Stimulated activated CD8-positive, alpha-beta memory T cell treated with anti-CD3 and anti-CD28 coated beads, Interleukin-12 subunit alpha, Interleukin-12 subunit beta, amount 100 ng/mL, for 4 hours (primary cell): ENCODE measurements at regions not wholly inside any gene's neighbourhood (a gene's known extent, or its start where the extent isn't known, plus 50 kb on each side); places are given as distances from the start of the nearest gene placed in this dataset.

Source experiments
- DNase-seq: peaks from one replicate; pipeline ENCODE4 v3.0.0-alpha.2; 2020; ENCODE audit warnings: low read depth

GRCh38 chr15:26182441-26182840, 319.3 kb upstream of the ATP10A start:
- no peak for DNase-seq

- no peak for DNase-seq
Observed at GRCh38 chr15:26179906-26180305, 316.8 kb upstream of the ATP10A start.

DNA sequence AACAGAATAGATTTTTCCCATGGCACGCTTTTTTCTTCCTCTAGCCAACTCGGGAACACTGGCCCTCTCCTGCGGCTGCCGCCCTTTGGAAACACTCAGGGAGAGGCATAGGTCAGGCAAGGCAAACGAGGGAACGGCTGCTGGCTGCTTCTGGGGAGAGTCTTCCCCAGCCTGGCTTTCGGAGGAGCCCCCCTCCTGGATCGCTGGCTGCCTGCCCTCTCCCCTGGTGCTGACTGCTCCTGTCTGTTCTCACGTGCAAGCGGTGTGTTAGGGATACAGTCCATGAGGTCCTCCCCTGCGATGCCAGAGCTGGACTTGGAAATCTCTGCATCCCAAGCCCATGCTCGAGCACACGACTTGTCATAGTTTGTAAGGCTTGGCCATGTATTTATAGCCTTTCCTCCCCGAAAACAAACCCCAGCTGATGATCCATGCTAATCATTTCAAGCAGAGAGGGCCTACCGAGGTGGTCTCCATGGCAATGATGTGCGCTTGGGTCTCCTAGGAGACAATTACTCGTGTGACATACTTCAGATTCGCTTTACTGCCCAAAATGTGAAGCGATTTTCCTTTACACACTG, 315.6 kb upstream of the ATP10A start:
- no peak for DNase-seq

DNA sequence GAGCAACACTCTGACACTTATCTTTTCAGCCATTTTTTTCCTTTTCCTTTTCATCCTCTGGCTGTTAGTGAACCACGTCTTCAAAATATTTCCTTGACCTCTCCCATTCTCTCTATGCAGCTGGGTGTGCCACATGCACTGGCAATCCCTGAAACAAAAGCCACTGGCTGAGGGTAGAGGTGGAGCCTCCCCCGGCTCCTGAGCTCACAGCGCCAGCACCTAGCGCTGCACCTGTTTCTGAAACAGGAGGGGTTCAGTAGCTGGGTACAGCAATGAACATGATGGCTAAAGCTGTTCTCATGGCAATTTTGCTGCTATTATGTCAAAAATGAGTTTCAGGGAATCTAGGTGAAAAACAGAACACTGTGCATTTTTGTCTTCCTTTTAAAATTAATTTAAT, 314.7 kb upstream of the ATP10A start:
- DNase-seq: no peak

- DNase-seq: no peak
Observed at GRCh38 chr15:26176831-26177230, 313.7 kb upstream of the ATP10A start.

- DNase-seq: no peak
Observed at GRCh38 chr15:26171266-26171665, 308.1 kb upstream of the ATP10A start.

GRCh38 chr15:26166429-26166828, 303.3 kb upstream of the ATP10A start:
- DNase-seq: no peak

GRCh38 chr15:26165546-26165945, 302.4 kb upstream of the ATP10A start:
- no peak for DNase-seq

- no peak for DNase-seq
Observed at GRCh38 chr15:26160343-26160742, 297.2 kb upstream of the ATP10A start.

DNA sequence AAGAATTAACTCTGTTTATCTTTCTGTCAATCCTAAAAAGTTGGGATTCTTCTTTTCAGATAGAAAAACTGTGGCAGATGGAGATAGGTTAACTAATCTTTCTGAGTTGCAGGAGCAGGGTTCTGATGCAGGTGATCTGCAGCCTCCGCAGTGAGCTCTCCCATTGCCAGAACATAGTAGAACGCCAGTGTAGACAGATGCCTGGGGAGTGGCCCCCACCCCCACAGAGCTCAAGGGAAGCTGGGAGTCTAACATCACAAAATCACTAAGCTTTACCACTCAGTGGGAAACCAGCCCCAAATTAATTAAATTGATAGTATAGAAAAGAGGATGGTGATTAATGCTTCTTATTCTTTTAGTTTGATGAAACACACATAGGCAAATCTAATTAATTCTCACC, 295.0 kb upstream of the ATP10A start:
- no peak for DNase-seq

GRCh38 chr15:26157081-26157480, 294.0 kb upstream of the ATP10A start:
- no peak for DNase-seq

DNA sequence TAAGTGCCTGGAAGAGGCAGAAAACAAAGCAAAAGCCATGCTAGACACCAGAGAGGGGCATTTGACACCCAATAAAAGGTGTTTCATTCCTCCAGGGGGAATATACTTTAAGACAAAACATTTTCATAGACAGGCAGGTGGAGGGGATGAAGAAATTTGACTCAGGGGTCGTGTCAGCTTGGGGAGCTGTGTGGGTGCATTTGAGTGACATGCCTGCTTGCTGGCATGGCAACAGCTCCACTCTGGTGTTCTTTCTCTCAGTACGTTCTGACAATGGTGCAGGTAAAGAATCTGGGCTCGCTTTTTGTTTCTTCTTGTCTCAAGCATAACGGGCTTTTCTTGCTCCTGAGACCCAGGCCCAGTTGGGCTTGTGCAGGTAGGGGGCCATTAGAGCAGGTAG, 292.9 kb upstream of the ATP10A start:
- DNase-seq: no peak

DNA sequence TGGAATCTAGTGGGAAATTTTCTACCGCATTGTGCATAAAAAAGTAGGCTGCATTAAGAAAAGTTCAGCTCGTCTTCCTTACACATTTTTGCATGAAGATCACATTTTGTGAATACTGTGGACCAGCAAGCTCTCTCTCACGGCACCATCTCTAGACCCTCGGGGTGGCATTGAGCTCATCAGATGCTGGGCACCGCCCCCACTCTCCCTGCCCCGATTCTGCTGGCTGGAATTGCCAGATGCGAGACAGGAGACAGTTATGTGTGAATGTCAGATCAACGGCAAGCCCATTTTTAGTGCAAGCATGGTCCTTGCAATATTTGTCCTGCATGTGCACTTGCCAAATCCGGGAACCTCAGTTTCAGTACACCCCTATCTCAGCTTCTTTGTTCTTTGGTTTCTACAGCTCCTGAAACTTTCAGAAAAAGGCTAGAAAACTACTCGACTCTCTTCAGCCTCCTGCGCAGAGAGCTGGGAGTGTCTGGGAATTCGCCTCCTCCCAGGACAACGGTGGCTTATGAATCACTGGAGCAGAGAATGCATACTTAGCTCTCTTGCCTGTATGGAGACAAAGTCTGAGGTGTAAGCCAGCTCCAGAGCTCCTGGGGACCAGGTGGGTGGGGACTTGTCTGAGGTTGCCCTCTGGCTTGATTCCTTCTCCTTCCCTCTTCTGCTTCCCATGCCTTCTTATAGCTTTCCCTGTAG, 285.2 kb upstream of the ATP10A start:
- no peak for DNase-seq

DNA sequence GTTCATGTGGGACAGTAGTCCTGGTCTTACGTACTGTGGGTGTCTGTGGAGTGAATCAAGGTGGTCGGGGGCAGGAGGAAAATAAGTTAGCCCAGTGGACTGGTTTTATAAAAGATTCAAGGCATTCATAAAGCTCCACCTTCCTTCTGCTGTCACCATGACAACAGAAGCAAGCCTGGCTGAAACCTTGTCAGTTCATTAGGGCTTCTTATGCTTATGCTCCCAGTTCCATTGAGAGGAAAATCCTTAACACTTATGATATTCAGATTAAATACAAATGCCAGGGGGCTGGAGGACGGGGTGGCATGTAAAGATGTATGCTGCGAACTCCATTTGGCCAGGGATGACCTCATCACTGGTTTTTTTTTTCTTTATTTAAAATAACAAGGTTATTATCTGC, 283.1 kb upstream of the ATP10A start:
- no peak for DNase-seq

DNA sequence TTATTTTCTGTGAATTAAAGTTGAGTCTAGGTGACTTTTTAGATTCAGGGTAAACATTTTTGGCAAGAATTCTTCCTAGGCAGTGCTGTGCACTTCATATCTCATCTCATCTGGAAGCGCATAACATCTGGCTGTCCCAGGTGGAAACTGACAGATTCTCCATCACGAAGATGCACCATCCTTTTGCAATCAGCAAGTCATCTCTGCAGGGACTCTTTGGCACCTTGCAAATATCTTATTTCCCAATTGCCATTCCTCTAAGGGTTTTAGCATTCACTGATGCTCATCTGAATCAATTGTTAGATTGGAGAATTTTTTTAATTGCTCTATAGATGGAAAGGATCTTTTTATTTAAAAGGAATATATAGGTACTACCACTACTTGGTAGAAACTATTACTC, 282.7 kb upstream of the ATP10A start:
- DNase-seq: no peak

DNA sequence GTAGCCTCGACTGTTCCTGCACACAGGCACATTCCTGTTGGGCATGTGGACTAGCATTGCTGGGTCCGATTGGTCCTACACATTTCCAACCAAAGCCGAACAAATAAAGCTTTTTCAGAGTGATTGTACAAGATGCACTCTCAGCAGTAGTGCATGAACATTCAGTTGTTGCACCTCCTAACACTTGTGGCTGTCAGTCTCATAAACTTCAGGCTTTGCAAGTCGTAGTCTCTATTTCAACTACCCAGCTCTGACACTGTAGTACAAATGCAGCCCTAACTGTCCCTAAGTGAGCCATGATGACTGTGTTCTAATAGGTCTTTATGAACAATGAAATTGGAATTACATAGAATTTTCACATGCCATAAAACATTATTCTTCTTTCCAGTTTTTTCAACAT, 281.7 kb upstream of the ATP10A start:
- no peak for DNase-seq

- no peak for DNase-seq
Observed at GRCh38 chr15:26143221-26143620, 280.1 kb upstream of the ATP10A start.

DNA sequence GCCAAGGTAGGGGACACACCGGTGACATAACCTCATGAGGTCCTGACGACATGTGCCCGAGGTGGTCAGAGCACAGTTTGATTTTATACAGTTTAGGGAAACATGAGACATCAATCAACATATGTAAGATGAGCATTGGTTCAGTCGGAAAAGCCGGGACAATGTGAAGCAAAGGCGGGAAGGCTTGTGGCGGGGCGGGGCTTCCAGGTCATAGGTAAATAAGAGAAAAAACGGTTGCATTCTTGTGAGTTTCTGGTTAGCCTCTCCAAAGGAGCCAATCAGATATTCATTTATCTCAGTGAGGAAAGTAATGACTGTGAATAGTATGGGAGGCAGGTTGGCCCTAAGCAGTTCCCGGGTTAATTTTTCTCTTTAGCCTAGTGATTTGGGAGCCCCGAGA, 271.7 kb upstream of the ATP10A start:
- no peak for DNase-seq

- DNase-seq: no peak
Observed at GRCh38 chr15:26134152-26134551, 271.0 kb upstream of the ATP10A start.

GRCh38 chr15:26132811-26133210, 269.7 kb upstream of the ATP10A start:
- DNase-seq: no peak

DNA sequence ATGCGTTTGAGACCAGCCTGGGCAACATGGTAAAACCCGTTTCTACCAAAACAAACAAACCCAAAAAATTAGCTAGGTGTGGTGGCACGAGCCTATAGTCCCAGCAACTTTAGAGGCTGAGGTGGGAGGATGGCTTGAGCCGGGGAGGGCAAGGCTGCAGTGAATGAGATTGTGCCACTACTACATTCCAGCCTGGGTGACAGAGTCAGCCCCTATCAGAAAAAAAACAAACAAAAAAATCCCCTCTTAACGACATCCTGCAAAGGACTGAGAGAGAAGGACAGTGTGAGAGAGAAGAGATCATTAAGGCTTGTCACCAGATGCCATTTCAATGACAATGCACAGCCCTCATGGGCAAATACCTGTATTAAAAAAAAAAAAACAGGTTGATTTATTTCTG, 266.7 kb upstream of the ATP10A start:
- DNase-seq: no peak

DNA sequence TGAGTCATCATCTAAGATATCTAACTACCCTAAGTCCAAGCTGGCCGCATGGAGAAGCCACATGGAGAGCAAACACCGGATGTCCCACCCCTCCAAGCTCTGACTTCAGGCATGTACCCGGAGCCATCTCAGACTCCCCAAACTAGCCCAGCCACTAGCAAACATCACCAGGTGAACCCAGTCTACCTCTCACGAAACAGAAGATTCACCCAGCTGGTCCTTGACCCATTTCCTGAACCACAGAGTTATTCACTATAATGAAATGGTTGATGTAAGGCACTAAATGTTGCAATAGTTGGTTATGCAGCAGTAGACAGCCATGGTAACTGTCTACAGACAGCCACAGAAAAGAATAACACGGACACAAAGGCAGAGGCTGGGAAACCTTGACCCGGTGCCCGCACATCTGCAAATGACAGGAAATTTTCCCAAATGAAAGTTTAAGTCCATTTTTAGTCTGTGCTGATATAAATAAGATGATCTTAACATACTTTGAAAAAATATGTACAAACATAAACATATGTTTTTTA, 265.5 kb upstream of the ATP10A start:
- DNase-seq: no peak

DNA sequence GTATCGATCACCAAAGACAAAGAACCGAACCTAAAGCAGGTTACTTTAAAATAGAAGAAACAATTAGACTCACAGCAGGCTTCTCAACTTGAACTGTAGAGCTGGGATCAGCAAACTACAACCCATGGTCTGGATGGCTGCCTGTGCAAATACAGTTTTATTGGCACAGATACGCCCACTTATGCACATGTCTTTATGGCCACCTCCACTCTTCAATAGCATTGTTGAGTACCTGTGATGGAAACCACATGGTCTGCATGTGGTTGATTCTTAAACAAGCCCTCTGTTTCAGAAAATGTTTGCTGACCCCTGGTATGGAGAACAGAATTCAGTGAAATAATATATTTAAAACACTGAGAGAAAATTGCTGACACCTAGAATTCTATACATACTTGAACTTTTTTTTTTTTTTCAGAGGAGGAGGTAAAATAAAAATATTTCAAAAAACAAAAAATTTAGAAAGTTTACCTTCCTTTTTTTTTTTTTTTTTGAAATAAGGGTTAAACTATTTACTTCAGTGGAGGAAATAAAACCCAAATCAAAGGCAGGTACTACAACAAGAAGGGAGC, 263.8 kb upstream of the ATP10A start:
- DNase-seq: no peak

- no peak for DNase-seq
Observed at GRCh38 chr15:26126070-26126469, 262.9 kb upstream of the ATP10A start.
